Activated CD4-positive, alpha-beta T cell treated with anti-CD3 and anti-CD28 coated beads for 36 hours (primary cell): ENCODE measurements at regions not wholly inside any gene's neighbourhood (a gene's known extent, or its start where the extent isn't known, plus 50 kb on each side); places are given as distances from the start of the nearest gene placed in this dataset.
"Not testable (repeated sequence)": the region's sequence is repeated elsewhere in the genome, so short reads cannot be mapped to it uniquely, and the experiment has no call there.

Experiments used
- ATAC-seq: fragments of 200-7000 bp; cut with Tn5 transposase; one replicate; pipeline ENCODE4 v1.10.0; 2021; ENCODE audit warnings: mild to moderate bottlenecking, moderate library complexity
- CTCF ChIA-PET: fragments of 350-600 bp; sonication (Branson Sonifier 250); formaldehyde crosslinking; loops from one replicate; lab custom pipeline; 2021; ENCODE audit warnings: antibody characterized with exemption; lab: Charles Lee
- POLR2A ChIA-PET: fragments of 350-600 bp; sonication (Branson Sonifier 250); formaldehyde crosslinking; loops from one replicate; lab custom pipeline; 2021; ENCODE audit warnings: antibody characterized with exemption, inconsistent platforms; lab: Charles Lee
- DNase-seq: peaks from one replicate; pipeline ENCODE4 v3.0.0-alpha.2; 2020
- H3K27ac Mint-ChIP-seq: one replicate; pipeline ENCODE4 v1.8.0; 2021; ENCODE audit warnings: mixed read lengths
- H3K27me3 Mint-ChIP-seq: one replicate; pipeline ENCODE4 v1.8.0; 2021; ENCODE audit warnings: mixed read lengths
- H3K36me3 Mint-ChIP-seq: one replicate; pipeline ENCODE4 v1.8.0; 2021; ENCODE audit warnings: low read depth, mixed read lengths
- H3K4me1 Mint-ChIP-seq: one replicate; pipeline ENCODE4 v1.8.0; 2021; ENCODE audit warnings: mixed read lengths
- H3K4me3 Mint-ChIP-seq: one replicate; pipeline ENCODE4 v1.8.0; 2021; ENCODE audit warnings: mild to moderate bottlenecking, moderate library complexity, mixed read lengths
- H3K9me3 Mint-ChIP-seq: one replicate; pipeline ENCODE4 v1.8.0; 2021; ENCODE audit warnings: low read depth, mixed read lengths
- intact Hi-C, 2 experiments: fragments of 100-400 bp; cut with DNase I in 1 of 2; cut with micrococcal nuclease in 1 of 2; formaldehyde crosslinking; loops; one replicate each; pipeline versions ENCODE4 v1.14.2 to v1.15.1; 2022 to 2024; cut with DNase I, micrococcal nuclease

- POLR2A ChIA-PET = no interaction called here
- H3K27ac Mint-ChIP-seq = no peak overlapping the region
Observed at GRCh38 chr2:106339609-106340008, 128.6 kb downstream of the RGPD3 start.

GRCh38 chr2:106339132-106339531 lies 129.1 kb downstream of the RGPD3 start:
- DNase-seq (no peak), ATAC-seq (no peak)
- H3K9me3 Mint-ChIP-seq = no peaks in the 10 kb centered on the region
- no peaks in the 10 kb centered on the region for H3K27me3 Mint-ChIP-seq
- H3K36me3 Mint-ChIP-seq = no peaks in the 10 kb centered on the region
- H3K4me3 Mint-ChIP-seq = no peak overlapping the region
- ChIA-PET CTCF (no interaction called here), POLR2A (no interaction called here)
- intact Hi-C loops = no loop called here
- H3K27ac Mint-ChIP-seq = no peak overlapping the region
- no peaks in the 10 kb centered on the region for H3K4me1 Mint-ChIP-seq

More at GRCh38 chr2:106339609-106340008, 128.6 kb downstream of the RGPD3 start:
- no peaks in the 10 kb centered on the region for H3K9me3 Mint-ChIP-seq
- DNase-seq (no peak), ATAC-seq (no peak)
- CTCF ChIA-PET = no interaction called here
- no peaks in the 10 kb centered on the region for H3K27me3 Mint-ChIP-seq
- no peaks in the 10 kb centered on the region for H3K36me3 Mint-ChIP-seq
- intact Hi-C loops = no loop called here
- no peaks in the 10 kb centered on the region for H3K4me1 Mint-ChIP-seq
- H3K4me3 Mint-ChIP-seq = no peak overlapping the region

- H3K27me3 Mint-ChIP-seq = no peaks in the 10 kb centered on the region
- CTCF ChIA-PET = interaction anchor here (0.6 kb wide), 1 partner anchor 230 kb away, joined by 3 read pairs; no protein-coding TSS in a partner anchor
- DNase-seq (no peak), ATAC-seq (no peak)
- POLR2A ChIA-PET = no interaction called here
- H3K9me3 Mint-ChIP-seq = peaks cover 1% of the 10 kb centered on the region
- no peak overlapping the region for H3K27ac Mint-ChIP-seq
- intact Hi-C loops = no loop called here
- no peak overlapping the region for H3K4me3 Mint-ChIP-seq
- H3K4me1 Mint-ChIP-seq = no peaks in the 10 kb centered on the region
- H3K36me3 Mint-ChIP-seq = no peaks in the 10 kb centered on the region
Observed at GRCh38 chr2:106338043-106338442, 130.2 kb downstream of the RGPD3 start.

- no peak overlapping the region for H3K27ac Mint-ChIP-seq
- intact Hi-C loops = no loop called here
- POLR2A ChIA-PET = no interaction called here
- H3K27me3 Mint-ChIP-seq = no peaks in the 10 kb centered on the region
- DNase-seq (no peak), ATAC-seq (no peak)
- H3K4me3 Mint-ChIP-seq = no peak overlapping the region
- H3K9me3 Mint-ChIP-seq = peaks cover 1% of the 10 kb centered on the region
- H3K36me3 Mint-ChIP-seq = no peaks in the 10 kb centered on the region
- CTCF ChIA-PET = no interaction called here
- H3K4me1 Mint-ChIP-seq = peaks cover 3% of the 10 kb centered on the region
Observed at GRCh38 chr2:106336737-106337136, 131.5 kb downstream of the RGPD3 start.

- no peaks in the 10 kb centered on the region for H3K36me3 Mint-ChIP-seq
- H3K4me3 Mint-ChIP-seq = no peak overlapping the region
- H3K4me1 Mint-ChIP-seq = peaks cover 6% of the 10 kb centered on the region
- peaks cover 1% of the 10 kb centered on the region for H3K9me3 Mint-ChIP-seq
- H3K27me3 Mint-ChIP-seq = no peaks in the 10 kb centered on the region
- ChIA-PET CTCF (interaction anchor here (0.9 kb wide), 1 partner anchor 194 kb away, joined by 3 read pairs; no protein-coding TSS in a partner anchor), POLR2A (no interaction called here)
- DNase-seq = no peak
- intact Hi-C loops = no loop called here
- no peak for ATAC-seq
- no peak overlapping the region for H3K27ac Mint-ChIP-seq
Observed at GRCh38 chr2:106336108-106336507, 132.1 kb downstream of the RGPD3 start.

- CTCF ChIA-PET = no interaction called here
- Mint-ChIP-seq H3K4me3 (no peak overlapping the region), H3K4me1 (peaks cover 6% of the 10 kb centered on the region), H3K27ac (no peak overlapping the region), H3K27me3 (no peaks in the 10 kb centered on the region), H3K36me3 (no peaks in the 10 kb centered on the region), H3K9me3 (peaks cover 1% of the 10 kb centered on the region)
- ATAC-seq = no peak
- DNase-seq = no peak
- POLR2A ChIA-PET = no interaction called here
- intact Hi-C loops = no loop called here
Observed at GRCh38 chr2:106334802-106335201, 133.4 kb downstream of the RGPD3 start.

- DNase-seq, intact Hi-C loops, ATAC-seq, H3K36me3 Mint-ChIP-seq, POLR2A ChIA-PET, H3K27me3 Mint-ChIP-seq, H3K9me3 Mint-ChIP-seq, H3K27ac Mint-ChIP-seq, H3K4me1 Mint-ChIP-seq, H3K4me3 Mint-ChIP-seq: not testable (repeated sequence)
- CTCF ChIA-PET = interaction anchor here (0.6 kb wide), 1 partner anchor 14 kb away, joined by 3 read pairs; no protein-coding TSS in a partner anchor
Observed at GRCh38 chr2:106333253-106333873, 134.8 kb downstream of the RGPD3 start.

GRCh38 chr2:106332054-106332453 lies 136.2 kb downstream of the RGPD3 start:
- peaks cover 1% of the 10 kb centered on the region for H3K9me3 Mint-ChIP-seq
- ChIA-PET CTCF (no interaction called here), POLR2A (no interaction called here)
- H3K36me3 Mint-ChIP-seq = no peaks in the 10 kb centered on the region
- DNase-seq (no peak), ATAC-seq (no peak)
- no peak overlapping the region for H3K4me3 Mint-ChIP-seq
- peaks cover 6% of the 10 kb centered on the region for H3K4me1 Mint-ChIP-seq
- intact Hi-C loops = no loop called here
- H3K27ac Mint-ChIP-seq = no peak overlapping the region
- H3K27me3 Mint-ChIP-seq = no peaks in the 10 kb centered on the region

- intact Hi-C loops, H3K36me3 Mint-ChIP-seq, DNase-seq, H3K27me3 Mint-ChIP-seq, CTCF ChIA-PET, H3K4me3 Mint-ChIP-seq, POLR2A ChIA-PET, H3K9me3 Mint-ChIP-seq, ATAC-seq, H3K4me1 Mint-ChIP-seq, H3K27ac Mint-ChIP-seq: not testable (repeated sequence)
Observed at GRCh38 chr2:106330384-106331261, 136.5 kb upstream of the UXS1 start.

GRCh38 chr2:106323337-106324013 lies 129.4 kb upstream of the UXS1 start:
- intact Hi-C loops = no loop called here
- no peaks in the 10 kb centered on the region for H3K27me3 Mint-ChIP-seq

GRCh38 chr2:106322281-106322680 lies 128.2 kb upstream of the UXS1 start:
- ATAC-seq (no peak), DNase-seq (no peak)
- Mint-ChIP-seq H3K36me3 (no peaks in the 10 kb centered on the region), H3K9me3 (peaks cover 2% of the 10 kb centered on the region), H3K27me3 (no peaks in the 10 kb centered on the region), H3K27ac (no peak overlapping the region), H3K4me1 (no peaks in the 10 kb centered on the region), H3K4me3 (no peak overlapping the region)
- ChIA-PET POLR2A (no interaction called here), CTCF (interaction anchor here (1.2 kb wide), 1 partner anchor 113 kb away, joined by 3 read pairs; no protein-coding TSS in a partner anchor)
- intact Hi-C loops = no loop called here

More at GRCh38 chr2:106323337-106324013, 129.4 kb upstream of the UXS1 start:
- CTCF ChIA-PET = interaction anchor here (0.7 kb wide), 1 partner anchor 218 kb away, joined by 3 read pairs; no protein-coding TSS in a partner anchor
- POLR2A ChIA-PET = no interaction called here
- H3K27ac Mint-ChIP-seq = no peak overlapping the region
- ATAC-seq (no peak), DNase-seq (no peak)
- H3K36me3 Mint-ChIP-seq = no peaks in the 10 kb centered on the region
- no peak overlapping the region for H3K4me3 Mint-ChIP-seq
- no peaks in the 10 kb centered on the region for H3K4me1 Mint-ChIP-seq
- H3K9me3 Mint-ChIP-seq = peaks cover 2% of the 10 kb centered on the region
